HG03571 (cell line): ENCODE measurements at regions not wholly inside any gene's neighbourhood (a gene's known extent, or its start where the extent isn't known, plus 50 kb on each side); places are given as distances from the start of the nearest gene placed in this dataset.

Source experiments
- ATAC-seq: cut with Tn5 transposase; IDR thresholded peaks from one replicate; pipeline ENCODE4 v1.9.1; 2021; ENCODE audit not compliant: unreplicated experiment

- no peak for ATAC-seq
Measured at GRCh38 chr16:51753467-51754127, 602.5 kb upstream of the SALL1 start.

GRCh38 chr16:51752438-51752995 is 601.4 kb upstream of the SALL1 start:
- no peak for ATAC-seq

GRCh38 chr16:51747329-51747728 is 596.3 kb upstream of the SALL1 start:
- ATAC-seq = no peak

- no peak for ATAC-seq
Measured at GRCh38 chr16:51734220-51734619, 583.1 kb upstream of the SALL1 start.

- no peak for ATAC-seq
Measured at GRCh38 chr16:51733181-51733580, 582.1 kb upstream of the SALL1 start.

- ATAC-seq = no peak
Measured at GRCh38 chr16:51731160-51731559, 580.1 kb upstream of the SALL1 start.

- ATAC-seq = no peak
Measured at GRCh38 chr16:51723036-51723724, 572.1 kb upstream of the SALL1 start.

GRCh38 chr16:51722467-51722866 is 571.4 kb upstream of the SALL1 start:
- ATAC-seq = no peak

- ATAC-seq = no peak
Measured at GRCh38 chr16:51719376-51719775, 568.3 kb upstream of the SALL1 start.

GRCh38 chr16:51716195-51716594 is 565.1 kb upstream of the SALL1 start:
- ATAC-seq = no peak

- no peak for ATAC-seq
Measured at GRCh38 chr16:51713502-51713901, 562.4 kb upstream of the SALL1 start.

- no peak for ATAC-seq
Measured at GRCh38 chr16:51710905-51711563, 560.0 kb upstream of the SALL1 start.

GRCh38 chr16:51710186-51710585 is 559.1 kb upstream of the SALL1 start:
- no peak for ATAC-seq

GRCh38 chr16:51708861-51709260 is 557.8 kb upstream of the SALL1 start:
- no peak for ATAC-seq

- ATAC-seq = no peak
Measured at GRCh38 chr16:51707666-51708065, 556.6 kb upstream of the SALL1 start.

GRCh38 chr16:51705142-51705541 is 554.1 kb upstream of the SALL1 start:
- no peak for ATAC-seq

GRCh38 chr16:51701025-51701424 is 550.0 kb upstream of the SALL1 start:
- ATAC-seq = no peak

GRCh38 chr16:51699686-51700396 is 548.8 kb upstream of the SALL1 start:
- no peak for ATAC-seq

- no peak for ATAC-seq
Measured at GRCh38 chr16:51698647-51699046, 547.6 kb upstream of the SALL1 start.

GRCh38 chr16:51697454-51697853 is 546.4 kb upstream of the SALL1 start:
- no peak for ATAC-seq

- ATAC-seq = no peak
Measured at GRCh38 chr16:51696376-51696775, 545.3 kb upstream of the SALL1 start.
